Stomach (tissue), 4 donors: ENCODE measurements at regions not wholly inside any gene's neighbourhood (a gene's known extent, or its start where the extent isn't known, plus 50 kb on each side); places are given as distances from the start of the nearest gene placed in this dataset.

Source experiments
- EP300 ChIP-seq: sonication (generic); formaldehyde crosslinking; IDR thresholded peaks from one replicate; pipeline ENCODE4 v1.6.1; 2017; ENCODE audit warnings: antibody characterized with exemption
- POLR2A ChIP-seq, 4 donors: fragments of 450-650 bp; IDR thresholded peaks; one replicate each; pipeline ENCODE4 v1.6.1; 2016; ENCODE audit warnings: antibody characterized with exemption in 4 of 4, control low read depth in 2 of 4, mild to moderate bottlenecking in 1 of 4, moderate library complexity in 1 of 4
- POLR2AphosphoS5 ChIP-seq, 3 donors: sonication (generic); formaldehyde crosslinking; IDR thresholded peaks; one replicate each; pipeline ENCODE4 v1.6.1; 2016; ENCODE audit warnings: antibody characterized with exemption in 3 of 3

DNA sequence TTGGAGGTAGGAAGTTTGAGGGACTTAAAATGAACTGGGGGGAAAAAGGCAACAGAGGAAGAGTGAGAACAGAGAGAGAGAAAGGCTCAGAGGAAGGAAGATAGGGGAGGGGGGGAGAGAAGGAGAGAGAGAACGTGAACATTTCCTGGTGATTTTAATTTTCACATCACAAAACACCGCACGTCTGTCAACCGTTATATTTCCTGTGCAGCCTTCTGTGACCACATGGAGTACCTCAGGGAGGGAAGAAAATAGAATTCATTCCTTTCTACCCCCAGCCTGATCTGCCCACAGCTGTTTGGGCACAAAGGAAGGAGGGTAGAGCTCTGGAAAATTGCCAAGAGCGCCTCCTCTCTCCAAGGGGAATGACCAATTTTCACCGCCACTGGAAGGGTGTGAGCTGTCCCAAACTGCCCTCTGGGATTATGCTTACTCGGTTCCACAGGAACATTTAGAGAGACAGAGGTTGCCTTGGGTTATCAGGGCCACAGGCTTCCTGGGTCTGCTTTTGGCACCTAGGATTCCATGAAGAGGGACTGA lies 135.7 kb upstream of the MAMLD1 start:
- TF ChIP-seq POLR2A (IDR thresholded peaks at IDR 0.05) (no peak), EP300 (no peak), POLR2AphosphoS5 (IDR thresholded peaks at IDR 0.05) (no peak)
